Spleen (tissue), 11 donors: ENCODE measurements at regions not wholly inside any gene's neighbourhood (a gene's known extent, or its start where the extent isn't known, plus 50 kb on each side); places are given as distances from the start of the nearest gene placed in this dataset.

Source experiments
- DNase-seq: peaks from one replicate; pipeline ENCODE4 v3.0.0-alpha.2; 2020
- H3K27ac ChIP-seq, 8 donors: fragments of 200-600 bp; sonication (generic) in 7 of 8; 1 replicate in 4 of 8; 2 replicates in 4 of 8; pipeline versions ENCODE4 v1.5.0 to v1.8.0; 2016 to 2021; ENCODE audit warnings: inconsistent platforms in 4 of 8, mild to moderate bottlenecking in 4 of 8, moderate library complexity in 1 of 8
- H3K27me3 ChIP-seq, 7 donors: fragments of 200-600 bp; sonication (generic) in 6 of 7; replicated peaks in 1 of 7; 1 replicate in 4 of 7; 2 replicates in 3 of 7; pipeline versions ENCODE4 v1.5.0 to v1.8.0; 2016 to 2021; ENCODE audit warnings: inconsistent platforms in 3 of 7, mild to moderate bottlenecking in 1 of 7
- H3K36me3 ChIP-seq, 6 donors: fragments of 200-600 bp; sonication (generic) in 5 of 6; 1 replicate in 4 of 6; 2 replicates in 2 of 6; pipeline versions ENCODE4 v1.5.0 to v1.8.0; 2016 to 2021; ENCODE audit warnings: inconsistent platforms in 2 of 6
- H3K4me1 ChIP-seq, 6 donors: fragments of 200-600 bp; sonication (generic) in 5 of 6; 1 replicate in 3 of 6; 2 replicates in 3 of 6; pipeline versions ENCODE4 v1.5.0 to v1.8.0; 2016 to 2021; ENCODE audit warnings: inconsistent platforms in 3 of 6
- H3K4me3 ChIP-seq, 8 donors: fragments of 200-600 bp; sonication (generic) in 7 of 8; 1 replicate in 4 of 8; 2 replicates in 4 of 8; pipeline versions ENCODE4 v1.5.0 to v1.8.0; 2016 to 2021; ENCODE audit warnings: inconsistent platforms in 4 of 8, mild to moderate bottlenecking in 4 of 8, moderate library complexity in 2 of 8
- H3K9me3 ChIP-seq, 8 donors: fragments of 200-600 bp; sonication (generic) in 7 of 8; 1 replicate in 4 of 8; 2 replicates in 4 of 8; pipeline versions ENCODE4 v1.5.0 to v1.8.0; 2016 to 2021; ENCODE audit warnings: inconsistent platforms in 4 of 8
- POLR2A ChIP-seq, 3 donors: fragments of 450-650 bp; IDR thresholded peaks; one replicate each; pipeline ENCODE4 v1.5.1; 2017; ENCODE audit warnings: antibody characterized with exemption in 3 of 3, mild to moderate bottlenecking in 1 of 3
- POLR2AphosphoS5 ChIP-seq, 3 donors: sonication (generic); formaldehyde crosslinking; IDR thresholded peaks; one replicate each; pipeline ENCODE4 v1.5.1; 2017; ENCODE audit warnings: antibody characterized with exemption in 3 of 3
- WGBS, 5 donors: extraction: QIAGEN DNeasy Blood & Tissue Kit in 3 of 5; methylation state at CpG; one replicate each; pipeline versions ENCODE4 v1.1.5 to v1.1.7; 2013 to 2018; 5-methylcytosine and 5-hydroxymethylcytosine counted together
- intact Hi-C: fragments of 100-400 bp; cut with DNase I; formaldehyde crosslinking; loops from one replicate; pipeline ENCODE4 v1.15.0; 2023; ENCODE audit warnings: low total_unique reads
- TF ChIP-seq, protein P1 (sequence below), 11 experiments: fragments of 200-600 bp in 7 of 11; fragments of 450-650 bp in 4 of 11; sonication (generic) in 4 of 11; IDR thresholded peaks in 8 of 11; conservative IDR thresholded peaks in 3 of 11; 1 replicate in 7 of 11; 2 replicates in 4 of 11; pipeline versions ENCODE4 v1.4.0 to v1.8.0; 2016 to 2021; ENCODE audit warnings: antibody characterized with exemption in 11 of 11, inconsistent platforms in 4 of 11, mild to moderate bottlenecking in 1 of 11
- donor health status: healthy with polysubstance abuse.
- donor health status: DM: no; HTN: no; CAD: no; lungs with moderate emphysema.
- donor health status: DM: no; HTN: no; CAD: no.
- donor health status: Bipolar disorder and iron deficiency.
- donor health status: healthy.
- donor health status: DM: no; HTN: no; CAD: no.
- donor health status: DM: yes; HTN: yes; CAD: no.

DNA sequence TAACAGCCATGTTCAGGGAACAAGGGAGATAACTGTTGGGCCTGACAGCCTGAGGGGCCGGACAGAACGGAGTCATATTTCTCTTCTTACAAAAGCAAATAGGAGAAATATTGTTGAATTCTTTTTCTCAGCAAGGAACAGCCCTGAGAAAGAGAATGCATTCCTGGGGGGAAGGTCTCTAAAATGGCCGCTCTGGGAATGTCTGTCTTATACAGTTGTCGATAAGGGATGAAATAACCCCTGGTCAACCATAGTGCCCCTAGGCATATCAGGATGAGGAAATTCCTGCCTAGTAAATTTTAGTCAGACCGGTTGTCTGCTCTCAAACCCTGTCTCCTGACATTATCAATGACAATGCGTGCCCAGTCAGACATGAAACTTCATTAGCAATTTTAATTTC is 1925.5 kb downstream of the PCDH7 start:
- DNase-seq: no peak
- H3K9me3 ChIP-seq: peaks cover 0 to 66% (median 44%) of the 10 kb centered on the region in 8 donors
- WGBS, 5 donors: 83 to 97% (median 93%) methylated on average over 6 of the region's 6 CpGs
- no peak for TF ChIP-seq POLR2A (IDR thresholded peaks at IDR 0.05)
- TF ChIP-seq POLR2AphosphoS5 (IDR thresholded peaks at IDR 0.05): no peak
- TF ChIP-seq, protein P1, sequence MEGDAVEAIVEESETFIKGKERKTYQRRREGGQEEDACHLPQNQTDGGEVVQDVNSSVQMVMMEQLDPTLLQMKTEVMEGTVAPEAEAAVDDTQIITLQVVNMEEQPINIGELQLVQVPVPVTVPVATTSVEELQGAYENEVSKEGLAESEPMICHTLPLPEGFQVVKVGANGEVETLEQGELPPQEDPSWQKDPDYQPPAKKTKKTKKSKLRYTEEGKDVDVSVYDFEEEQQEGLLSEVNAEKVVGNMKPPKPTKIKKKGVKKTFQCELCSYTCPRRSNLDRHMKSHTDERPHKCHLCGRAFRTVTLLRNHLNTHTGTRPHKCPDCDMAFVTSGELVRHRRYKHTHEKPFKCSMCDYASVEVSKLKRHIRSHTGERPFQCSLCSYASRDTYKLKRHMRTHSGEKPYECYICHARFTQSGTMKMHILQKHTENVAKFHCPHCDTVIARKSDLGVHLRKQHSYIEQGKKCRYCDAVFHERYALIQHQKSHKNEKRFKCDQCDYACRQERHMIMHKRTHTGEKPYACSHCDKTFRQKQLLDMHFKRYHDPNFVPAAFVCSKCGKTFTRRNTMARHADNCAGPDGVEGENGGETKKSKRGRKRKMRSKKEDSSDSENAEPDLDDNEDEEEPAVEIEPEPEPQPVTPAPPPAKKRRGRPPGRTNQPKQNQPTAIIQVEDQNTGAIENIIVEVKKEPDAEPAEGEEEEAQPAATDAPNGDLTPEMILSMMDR (IDR thresholded peaks at IDR 0.05 in 8 of 11, conservative IDR thresholded peaks at IDR 0.05 in 3 of 11): no peak
- no peak overlapping the region for H3K4me3 ChIP-seq
- H3K4me1 ChIP-seq: no peaks in the 10 kb centered on the region
- H3K27ac ChIP-seq: no peak overlapping the region
- H3K27me3 ChIP-seq: no peaks in the 10 kb centered on the region
- intact Hi-C loops: no loop called here
- no peaks in the 10 kb centered on the region for H3K36me3 ChIP-seq

DNA sequence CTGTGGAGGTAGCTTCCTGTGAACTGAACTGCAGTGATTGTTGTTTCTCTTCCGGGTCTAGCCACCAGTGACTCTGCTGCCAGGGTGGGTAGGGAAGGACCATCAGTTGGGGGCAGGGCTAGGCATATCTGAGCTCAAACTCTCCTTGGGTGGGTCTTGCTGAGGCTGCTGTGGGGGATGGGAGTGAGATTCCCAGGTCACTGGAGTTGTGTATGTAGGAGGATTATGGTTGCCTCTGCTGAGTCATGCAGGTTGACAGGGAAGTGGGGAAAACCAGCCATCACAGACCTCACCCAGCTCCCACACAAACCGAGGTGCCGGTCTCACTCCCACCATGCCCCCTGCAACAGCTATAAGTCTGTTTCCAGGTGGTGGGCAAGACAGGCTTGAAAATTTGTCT is 1937.8 kb downstream of the PCDH7 start:
- intact Hi-C loops: no loop called here
- WGBS, 5 donors: 67 to 90% (median 78%) methylated on average over 3 of the region's 3 CpGs
- Histone ChIP-seq H3K27me3 (no peaks in the 10 kb centered on the region), H3K4me1 (no peaks in the 10 kb centered on the region), H3K27ac (no peak overlapping the region), H3K9me3 (peaks cover 0 to 13% (median 2%) of the 10 kb centered on the region in 8 donors), H3K4me3 (no peak overlapping the region), H3K36me3 (no peaks in the 10 kb centered on the region)
- no peak for DNase-seq
- TF ChIP-seq POLR2A (IDR thresholded peaks at IDR 0.05): no peak
- no peak for TF ChIP-seq POLR2AphosphoS5 (IDR thresholded peaks at IDR 0.05)
- TF ChIP-seq, protein P1 (IDR thresholded peaks at IDR 0.05 in 8 of 11, conservative IDR thresholded peaks at IDR 0.05 in 3 of 11): no peak

DNA sequence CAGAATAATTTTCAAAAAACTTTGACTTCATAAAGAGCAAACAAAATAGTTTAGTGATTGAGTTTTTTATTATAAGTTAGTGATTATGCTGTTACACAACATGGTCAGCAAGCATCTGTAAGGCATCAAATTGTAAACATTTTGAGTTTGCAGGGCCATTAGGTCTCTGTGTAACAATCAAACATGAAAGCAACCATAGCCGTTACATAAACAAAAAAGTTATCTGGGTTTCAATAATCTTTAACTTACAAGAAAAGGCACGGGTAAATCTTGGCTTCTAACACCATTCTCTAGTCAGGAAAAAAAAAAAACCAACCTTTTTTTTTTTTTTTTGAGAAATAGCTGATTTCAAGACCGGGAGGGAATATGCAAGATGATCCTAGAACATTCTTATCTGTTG is 1941.1 kb downstream of the PCDH7 start:
- H3K27ac ChIP-seq: no peak overlapping the region
- intact Hi-C loops: no loop called here
- no peak overlapping the region for H3K4me3 ChIP-seq
- H3K36me3 ChIP-seq: no peaks in the 10 kb centered on the region
- no peaks in the 10 kb centered on the region for H3K4me1 ChIP-seq
- DNase-seq: no peak
- TF ChIP-seq POLR2AphosphoS5 (IDR thresholded peaks at IDR 0.05): no peak
- H3K27me3 ChIP-seq: no peaks in the 10 kb centered on the region
- whole genome bisulfite sequencing, 5 donors: 55 to 77% (median 66%) methylated on average over 3 of the region's 3 CpGs
- H3K9me3 ChIP-seq: peaks cover 0 to 15% (median 7%) of the 10 kb centered on the region in 8 donors

DNA sequence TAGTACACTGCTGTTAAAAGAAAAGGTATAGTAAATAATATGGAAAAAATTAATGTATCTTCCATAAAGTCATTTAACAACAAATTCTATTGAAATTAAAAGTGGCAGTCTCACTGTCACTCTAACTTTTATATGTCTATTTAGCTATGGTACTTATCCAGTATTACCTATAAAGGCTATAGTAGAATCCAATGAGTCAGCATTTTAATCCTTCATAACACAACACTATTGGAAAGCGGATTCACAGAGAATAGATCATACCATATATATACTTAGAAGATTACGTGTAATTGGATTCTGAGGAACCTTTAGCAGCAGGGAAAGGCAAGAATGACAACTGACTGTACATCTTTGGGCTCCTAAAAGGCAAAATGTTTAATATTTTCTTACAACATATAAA is 1942.6 kb downstream of the PCDH7 start:
- H3K4me3 ChIP-seq: no peak overlapping the region
- H3K27me3 ChIP-seq: no peaks in the 10 kb centered on the region
- intact Hi-C loops: no loop called here
- no peaks in the 10 kb centered on the region for H3K36me3 ChIP-seq
- 74 to 84% (median 78%) methylated on average over 2 of the region's 2 CpGs for WGBS, 5 donors
- TF ChIP-seq, protein P1 (IDR thresholded peaks at IDR 0.05 in 8 of 11, conservative IDR thresholded peaks at IDR 0.05 in 3 of 11): no peak
- TF ChIP-seq POLR2A (IDR thresholded peaks at IDR 0.05) (no peak), POLR2AphosphoS5 (IDR thresholded peaks at IDR 0.05) (no peak)
- no peaks in the 10 kb centered on the region for H3K4me1 ChIP-seq
- DNase-seq: no peak
- H3K27ac ChIP-seq: no peak overlapping the region
- peaks cover 0 to 15% (median 7%) of the 10 kb centered on the region in 8 donors for H3K9me3 ChIP-seq

DNA sequence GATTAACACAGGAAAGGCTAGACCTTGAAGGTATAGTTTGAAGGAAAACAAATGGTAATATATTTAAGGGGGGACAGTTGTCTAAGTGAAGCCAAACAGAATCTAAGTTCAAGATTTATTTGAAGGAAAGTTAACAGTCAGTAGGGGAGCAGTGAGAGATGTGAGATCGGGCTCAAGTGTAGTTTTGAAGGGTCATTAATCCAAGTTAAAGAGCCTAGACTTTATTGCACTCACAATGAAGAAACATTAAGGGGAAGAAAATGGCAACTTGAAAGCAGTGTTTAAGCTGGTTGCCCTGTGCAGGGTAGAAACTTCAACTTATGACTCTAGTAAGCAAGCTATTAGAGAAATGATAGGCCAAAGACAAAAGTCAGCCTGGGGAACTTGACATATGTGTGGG is 1952.2 kb downstream of the PCDH7 start:
- no peak overlapping the region for H3K27ac ChIP-seq
- no peak for TF ChIP-seq POLR2A (IDR thresholded peaks at IDR 0.05)
- TF ChIP-seq POLR2AphosphoS5 (IDR thresholded peaks at IDR 0.05): no peak
- TF ChIP-seq, protein P1 (IDR thresholded peaks at IDR 0.05 in 8 of 11, conservative IDR thresholded peaks at IDR 0.05 in 3 of 11): no peak
- peaks cover 0 to 2% (median 0%) of the 10 kb centered on the region in 8 donors for H3K9me3 ChIP-seq
- intact Hi-C loops: no loop called here
- DNase-seq: no peak
- H3K4me1 ChIP-seq: no peaks in the 10 kb centered on the region
- H3K4me3 ChIP-seq: no peak overlapping the region
- WGBS, 5 donors: 44 to 79% (median 58%) methylated on average over 1 of the region's 1 CpG
- H3K27me3 ChIP-seq: no peaks in the 10 kb centered on the region
- no peaks in the 10 kb centered on the region for H3K36me3 ChIP-seq
